22Rv1 (cell line): ENCODE measurements at regions not wholly inside any gene's neighbourhood (a gene's known extent, or its start where the extent isn't known, plus 50 kb on each side); places are given as distances from the start of the nearest gene placed in this dataset.

ENCODE experiments used
- H3K27ac ChIP-seq: fragments of 450-650 bp; 2 replicates; pipeline ENCODE4 v1.5.1; 2017
- ZFX ChIP-seq: fragments of 450-650 bp; IDR thresholded peaks from 2 replicates; pipeline ENCODE4 v1.6.1; 2017; ENCODE audit warnings: antibody characterized with exemption, borderline replicate concordance
- TF ChIP-seq, protein P1 (sequence below): fragments of 450-650 bp; IDR thresholded peaks from 2 replicates; pipeline ENCODE4 v1.5.1; 2017; ENCODE audit warnings: mild to moderate bottlenecking

DNA sequence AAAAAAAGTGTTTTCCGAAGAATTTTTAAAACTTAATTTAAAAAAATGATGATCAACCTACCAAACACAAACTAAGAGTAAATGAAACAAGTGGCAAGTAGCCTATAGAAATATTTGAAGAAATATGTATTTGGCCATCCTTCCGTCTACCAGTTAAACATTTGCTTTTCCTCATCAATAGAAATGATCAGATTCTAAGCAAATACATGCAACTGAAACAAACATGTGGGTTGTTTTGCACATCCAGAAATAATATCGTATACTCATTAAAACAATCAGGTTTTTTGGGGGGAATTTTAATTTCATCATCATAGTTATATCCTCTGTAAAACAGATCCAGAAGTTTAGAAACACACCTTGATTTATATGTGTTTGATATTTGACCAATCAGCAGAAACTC is 1011.7 kb downstream of the GATA3 start:
- no peak overlapping the region for H3K27ac ChIP-seq
- no peak for TF ChIP-seq ZFX
- TF ChIP-seq, protein P1, sequence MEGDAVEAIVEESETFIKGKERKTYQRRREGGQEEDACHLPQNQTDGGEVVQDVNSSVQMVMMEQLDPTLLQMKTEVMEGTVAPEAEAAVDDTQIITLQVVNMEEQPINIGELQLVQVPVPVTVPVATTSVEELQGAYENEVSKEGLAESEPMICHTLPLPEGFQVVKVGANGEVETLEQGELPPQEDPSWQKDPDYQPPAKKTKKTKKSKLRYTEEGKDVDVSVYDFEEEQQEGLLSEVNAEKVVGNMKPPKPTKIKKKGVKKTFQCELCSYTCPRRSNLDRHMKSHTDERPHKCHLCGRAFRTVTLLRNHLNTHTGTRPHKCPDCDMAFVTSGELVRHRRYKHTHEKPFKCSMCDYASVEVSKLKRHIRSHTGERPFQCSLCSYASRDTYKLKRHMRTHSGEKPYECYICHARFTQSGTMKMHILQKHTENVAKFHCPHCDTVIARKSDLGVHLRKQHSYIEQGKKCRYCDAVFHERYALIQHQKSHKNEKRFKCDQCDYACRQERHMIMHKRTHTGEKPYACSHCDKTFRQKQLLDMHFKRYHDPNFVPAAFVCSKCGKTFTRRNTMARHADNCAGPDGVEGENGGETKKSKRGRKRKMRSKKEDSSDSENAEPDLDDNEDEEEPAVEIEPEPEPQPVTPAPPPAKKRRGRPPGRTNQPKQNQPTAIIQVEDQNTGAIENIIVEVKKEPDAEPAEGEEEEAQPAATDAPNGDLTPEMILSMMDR, result no peak

DNA sequence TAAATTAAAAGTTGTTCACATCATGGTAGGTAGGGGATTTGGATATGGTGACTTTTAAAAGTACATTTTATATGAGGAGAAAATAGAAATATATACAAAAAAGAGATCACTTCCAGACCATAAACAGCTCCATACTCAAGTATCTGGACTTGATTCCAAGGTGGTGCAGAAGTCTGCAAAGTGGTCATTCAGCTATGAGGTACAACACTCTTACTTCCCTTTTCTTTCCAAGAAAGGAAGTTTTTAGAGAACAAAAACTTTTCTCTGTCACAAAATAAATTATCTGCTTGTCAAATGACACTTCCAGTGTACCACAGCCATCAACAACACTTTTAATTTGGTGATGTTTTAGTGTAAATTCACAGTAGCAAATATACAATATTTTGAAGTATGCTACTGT is 1013.5 kb downstream of the GATA3 start:
- TF ChIP-seq ZFX, result no peak
- H3K27ac ChIP-seq, result no peak overlapping the region

- TF ChIP-seq ZFX, result no peak
- TF ChIP-seq, protein P1, result no peak
- H3K27ac ChIP-seq, result no peak overlapping the region
These were observed 1014.6 kb downstream of the GATA3 start for GRCh38 chr10:9069136-9069535.

DNA sequence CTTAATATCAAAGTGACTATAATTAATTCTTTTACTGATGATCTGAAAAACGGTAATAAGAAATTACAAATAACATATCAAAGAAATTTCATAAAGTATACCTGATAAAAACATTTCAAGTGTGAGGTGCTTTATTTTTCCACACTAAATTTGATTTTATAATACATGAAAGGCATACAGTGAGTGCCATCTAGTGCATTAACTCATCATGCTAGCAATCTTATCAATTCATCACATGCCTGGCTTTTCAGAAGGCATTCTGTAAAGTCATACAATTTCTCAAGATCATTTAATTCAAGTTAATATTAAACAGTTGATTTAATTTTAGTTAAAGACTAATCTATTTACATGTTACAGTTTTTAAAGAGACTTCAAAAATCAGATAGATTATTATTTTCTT is 1020.9 kb downstream of the GATA3 start:
- TF ChIP-seq, protein P1, result no peak
- TF ChIP-seq ZFX, result no peak
- H3K27ac ChIP-seq, result no peak overlapping the region

GRCh38 chr10:9076066-9076465 is 1021.6 kb downstream of the GATA3 start:
- H3K27ac ChIP-seq, result no peak overlapping the region
- TF ChIP-seq ZFX, result no peak
- TF ChIP-seq, protein P1, result no peak

DNA sequence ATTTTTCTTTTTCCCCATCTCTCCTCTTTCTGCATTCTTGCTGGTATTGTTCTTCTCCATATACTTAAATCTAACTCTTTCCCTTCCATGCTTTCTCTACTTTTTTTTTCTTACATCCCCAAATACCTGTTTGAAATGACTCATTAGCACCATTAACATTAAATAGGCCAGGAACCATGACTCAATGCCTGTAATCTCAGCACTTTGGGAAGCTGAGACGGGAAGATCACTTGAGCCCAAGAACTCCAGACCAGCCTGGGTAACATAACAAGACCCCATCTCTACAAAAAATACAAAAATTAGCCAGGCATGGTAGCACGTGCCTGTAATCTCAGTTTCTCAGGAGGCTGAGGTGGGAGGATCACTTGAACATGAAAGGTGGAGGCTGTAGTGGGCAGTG is 1026.8 kb downstream of the GATA3 start:
- H3K27ac ChIP-seq, result no peak overlapping the region
- no peak for TF ChIP-seq ZFX
- TF ChIP-seq, protein P1, result no peak

DNA sequence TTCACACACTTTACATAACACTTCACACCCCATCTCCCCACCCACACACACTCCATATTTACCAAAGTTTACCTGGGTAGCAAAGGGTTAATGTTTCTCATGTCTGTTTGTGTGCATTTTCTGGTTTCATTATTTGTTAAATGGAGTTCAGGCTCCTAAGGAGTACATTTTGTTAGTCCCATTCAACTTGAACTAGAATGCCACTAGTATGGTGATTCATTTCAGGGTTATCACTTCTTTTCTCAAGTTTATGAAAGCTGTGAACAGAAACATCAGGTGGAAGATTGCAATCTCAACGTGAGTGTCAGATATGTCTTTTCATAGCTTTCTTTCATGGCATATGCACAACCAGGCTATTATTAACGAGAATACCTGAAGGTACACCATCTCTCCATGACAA is 1027.5 kb downstream of the GATA3 start:
- no peak overlapping the region for H3K27ac ChIP-seq
- TF ChIP-seq, protein P1, result no peak
- no peak for TF ChIP-seq ZFX

DNA sequence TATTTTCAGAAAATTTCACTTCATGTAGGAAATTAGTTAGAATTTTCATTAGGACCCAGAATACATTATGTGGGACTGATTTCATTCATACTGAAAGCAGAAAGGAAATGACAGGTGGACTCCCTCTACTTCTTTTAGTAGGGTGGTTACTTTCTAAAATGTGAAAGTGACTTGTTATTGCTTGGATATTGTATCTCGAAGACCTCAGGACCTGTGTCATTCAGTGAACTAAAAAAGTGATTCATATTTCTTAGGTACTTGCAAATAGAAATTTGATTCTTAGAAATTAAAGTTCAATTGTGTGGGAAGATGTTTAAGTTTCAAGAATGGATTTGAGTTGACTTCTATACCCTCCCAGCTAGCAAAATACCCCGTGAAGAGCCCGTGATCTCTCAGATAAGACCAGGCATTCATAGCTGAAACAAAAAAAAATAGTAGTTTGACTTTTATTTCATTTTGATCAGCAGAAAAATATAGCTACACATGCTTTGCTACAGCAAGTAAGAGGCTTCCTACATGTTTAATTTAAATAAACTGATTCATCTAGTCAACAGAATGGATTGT is 1037.1 kb downstream of the GATA3 start:
- H3K27ac ChIP-seq, result no peak overlapping the region
- TF ChIP-seq ZFX, result no peak
- TF ChIP-seq, protein P1, result no peak
